ENCODE measurements at regions not wholly inside any gene's neighbourhood (a gene's known extent, or its start where the extent isn't known, plus 50 kb on each side); places are given as distances from the start of the nearest gene placed in this dataset.
"Not testable (repeated sequence)": the region's sequence is repeated elsewhere in the genome, so short reads cannot be mapped to it uniquely, and the experiment has no call there.

DNA sequence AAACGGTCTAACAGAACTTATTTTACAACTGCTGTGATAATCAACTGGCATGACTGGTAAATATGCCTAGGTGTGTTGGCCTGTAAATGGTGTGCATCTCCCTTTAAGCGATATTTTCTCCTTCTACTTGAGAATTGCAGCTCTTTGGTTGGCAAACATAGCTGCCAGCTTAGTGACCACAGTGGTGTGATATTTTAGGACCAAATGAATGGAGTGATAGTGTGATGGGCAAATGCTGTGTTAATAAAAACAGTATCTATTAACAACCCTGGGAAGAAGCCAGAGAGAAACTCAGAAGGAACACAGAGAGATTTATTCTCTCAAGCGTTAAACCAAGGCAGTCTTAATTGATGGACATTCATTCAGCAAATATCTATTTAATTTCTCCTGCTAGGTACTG lies 278.4 kb downstream of the AACS start:
- Histone ChIP-seq H3K27ac (no peak overlapping the region), H3K4me3 (no peak overlapping the region), H3K36me3 (no peaks in the 10 kb centered on the region), H3K27me3 (no peaks in the 10 kb centered on the region), H3K9me3 (no peaks in the 10 kb centered on the region), H3K4me1 (peaks cover 0 to 7% (median 0%) of the 10 kb centered on the region in 3 donors)
- WGBS, 2 donors, result 61 to 65% methylated on average over 3 of the region's 3 CpGs
- TF ChIP-seq, protein P1, sequence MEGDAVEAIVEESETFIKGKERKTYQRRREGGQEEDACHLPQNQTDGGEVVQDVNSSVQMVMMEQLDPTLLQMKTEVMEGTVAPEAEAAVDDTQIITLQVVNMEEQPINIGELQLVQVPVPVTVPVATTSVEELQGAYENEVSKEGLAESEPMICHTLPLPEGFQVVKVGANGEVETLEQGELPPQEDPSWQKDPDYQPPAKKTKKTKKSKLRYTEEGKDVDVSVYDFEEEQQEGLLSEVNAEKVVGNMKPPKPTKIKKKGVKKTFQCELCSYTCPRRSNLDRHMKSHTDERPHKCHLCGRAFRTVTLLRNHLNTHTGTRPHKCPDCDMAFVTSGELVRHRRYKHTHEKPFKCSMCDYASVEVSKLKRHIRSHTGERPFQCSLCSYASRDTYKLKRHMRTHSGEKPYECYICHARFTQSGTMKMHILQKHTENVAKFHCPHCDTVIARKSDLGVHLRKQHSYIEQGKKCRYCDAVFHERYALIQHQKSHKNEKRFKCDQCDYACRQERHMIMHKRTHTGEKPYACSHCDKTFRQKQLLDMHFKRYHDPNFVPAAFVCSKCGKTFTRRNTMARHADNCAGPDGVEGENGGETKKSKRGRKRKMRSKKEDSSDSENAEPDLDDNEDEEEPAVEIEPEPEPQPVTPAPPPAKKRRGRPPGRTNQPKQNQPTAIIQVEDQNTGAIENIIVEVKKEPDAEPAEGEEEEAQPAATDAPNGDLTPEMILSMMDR (IDR thresholded peaks at IDR 0.05), result no peak
- no peak for TF ChIP-seq POLR2A (IDR thresholded peaks at IDR 0.05)
- no peak for DNase-seq
- intact Hi-C loops (cut with DNase I), result no loop called here

GRCh38 chr12:125346362-125346761 lies 281.1 kb downstream of the AACS start:
- H3K9me3 ChIP-seq, result no peaks in the 10 kb centered on the region
- DNase-seq, result no peak
- no peaks in the 10 kb centered on the region for H3K4me1 ChIP-seq
- 11 to 24% methylated on average over 4 of the region's 4 CpGs for WGBS, 2 donors
- H3K27me3 ChIP-seq, result no peaks in the 10 kb centered on the region
- no peak overlapping the region for H3K4me3 ChIP-seq
- TF ChIP-seq, protein P1 (IDR thresholded peaks at IDR 0.05), result no peak
- no peak for TF ChIP-seq POLR2A (IDR thresholded peaks at IDR 0.05)
- no peak overlapping the region for H3K27ac ChIP-seq
- H3K36me3 ChIP-seq, result no peaks in the 10 kb centered on the region
- intact Hi-C loops (cut with DNase I), result no loop called here

GRCh38 chr12:125351788-125352187 lies 286.6 kb downstream of the AACS start:
- H3K9me3 ChIP-seq, result peaks cover 0 to 14% (median 4%) of the 10 kb centered on the region in 3 donors
- TF ChIP-seq POLR2A (IDR thresholded peaks at IDR 0.05), result no peak
- TF ChIP-seq, protein P1 (IDR thresholded peaks at IDR 0.05), result no peak
- intact Hi-C loops (cut with DNase I), result no loop called here
- H3K36me3 ChIP-seq, result no peaks in the 10 kb centered on the region
- WGBS, 2 donors, result 86 to 87% methylated on average over 2 of the region's 2 CpGs
- H3K27me3 ChIP-seq, result no peaks in the 10 kb centered on the region
- H3K27ac ChIP-seq, result no peak overlapping the region
- no peaks in the 10 kb centered on the region for H3K4me1 ChIP-seq
- DNase-seq, result no peak
- no peak overlapping the region for H3K4me3 ChIP-seq

DNA sequence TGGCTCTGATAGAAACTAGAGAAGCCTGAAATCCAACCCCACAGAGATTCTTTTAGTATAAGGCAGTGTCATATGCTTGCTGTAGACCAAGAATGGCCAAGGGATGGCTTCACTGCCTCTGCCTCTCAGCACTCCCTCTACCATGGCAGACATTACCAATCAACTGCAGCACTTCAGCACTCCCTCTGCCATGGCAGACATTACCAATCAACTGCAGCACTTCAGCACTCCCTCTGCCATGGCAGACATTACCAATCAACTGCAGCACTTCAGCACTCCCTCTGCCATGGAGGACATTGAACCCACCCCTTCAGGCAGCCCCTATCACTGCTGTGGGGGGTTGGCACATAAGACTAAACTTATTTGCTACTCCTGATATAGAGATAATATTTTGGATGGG lies 287.8 kb downstream of the AACS start:
- H3K4me1 ChIP-seq; intact Hi-C loops (cut with DNase I); H3K27me3 ChIP-seq; H3K36me3 ChIP-seq; H3K4me3 ChIP-seq; DNase-seq; H3K27ac ChIP-seq: not testable (repeated sequence)
- peaks cover 0 to 14% (median 4%) of the 10 kb centered on the region in 3 donors for H3K9me3 ChIP-seq

DNA sequence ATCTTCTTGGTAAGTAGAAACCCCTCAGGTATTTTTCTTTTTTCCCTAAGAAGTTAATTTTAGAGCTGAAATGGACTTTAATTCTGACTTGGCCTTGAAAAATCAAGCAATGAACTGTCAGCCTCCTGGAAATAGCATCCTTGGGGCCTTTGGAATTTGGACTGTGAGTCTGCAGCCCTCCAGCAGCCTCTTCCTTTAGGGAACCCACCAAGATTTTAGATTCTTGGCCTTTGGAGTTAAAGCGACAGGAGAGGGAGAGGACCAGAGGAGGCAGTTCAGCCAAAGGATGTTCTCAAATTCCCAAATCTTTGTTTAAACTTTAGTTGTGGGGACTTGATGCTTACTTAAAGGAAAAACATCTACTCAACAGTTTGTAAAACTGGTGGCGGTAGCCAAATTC lies 288.6 kb downstream of the AACS start:
- Histone ChIP-seq H3K27me3 (no peaks in the 10 kb centered on the region), H3K4me3 (no peak overlapping the region), H3K4me1 (no peaks in the 10 kb centered on the region), H3K9me3 (peaks cover 0 to 14% (median 4%) of the 10 kb centered on the region in 3 donors), H3K27ac (no peak overlapping the region), H3K36me3 (no peaks in the 10 kb centered on the region)
- intact Hi-C loops (cut with DNase I), result no loop called here
- no peak for DNase-seq
- WGBS, 2 donors, result 90 to 94% methylated on average over 2 of the region's 2 CpGs
- no peak for TF ChIP-seq POLR2A (IDR thresholded peaks at IDR 0.05)
- TF ChIP-seq, protein P1 (IDR thresholded peaks at IDR 0.05), result no peak

DNA sequence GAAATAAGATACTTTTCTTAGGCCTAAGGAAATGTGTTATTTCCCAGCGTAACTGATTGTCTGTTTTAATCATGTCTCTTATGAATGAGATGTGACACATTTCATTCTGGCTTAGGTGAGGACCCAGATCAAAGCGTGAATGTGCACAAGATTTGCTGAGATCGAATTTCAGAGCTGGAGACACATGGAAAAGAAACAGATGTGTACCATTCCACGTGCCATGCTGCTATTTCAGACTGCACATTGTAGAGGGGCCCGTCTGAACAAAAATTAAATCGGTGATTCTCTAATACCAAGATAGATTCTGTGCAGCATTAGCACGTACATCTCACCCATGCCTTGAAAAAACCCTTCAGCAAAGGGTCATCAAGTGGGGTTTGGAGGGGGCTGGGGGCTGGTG lies 290.4 kb downstream of the AACS start:
- Histone ChIP-seq H3K27ac (no peak overlapping the region), H3K4me3 (no peak overlapping the region)

More for the DNA sequence above, 290.4 kb downstream of the AACS start:
- 41 to 45% methylated on average over 7 of the region's 7 CpGs for WGBS, 2 donors
- Histone ChIP-seq H3K27me3 (peaks cover 0 to 1% (median 0%) of the 10 kb centered on the region in 4 donors), H3K4me1 (no peaks in the 10 kb centered on the region), H3K36me3 (no peaks in the 10 kb centered on the region), H3K9me3 (peaks cover 0 to 14% (median 4%) of the 10 kb centered on the region in 3 donors)
- no peak for DNase-seq
- intact Hi-C loops (cut with DNase I), result no loop called here
- TF ChIP-seq, protein P1 (IDR thresholded peaks at IDR 0.05), result no peak
- TF ChIP-seq POLR2A (IDR thresholded peaks at IDR 0.05), result no peak
